Heart left ventricle (tissue), 13 donors: ENCODE measurements at regions not wholly inside any gene's neighbourhood (a gene's known extent, or its start where the extent isn't known, plus 50 kb on each side); places are given as distances from the start of the nearest gene placed in this dataset.

Experiments
- CTCF ChIP-seq, 12 donors: fragments of 200-600 bp; sonication (generic) in 4 of 12; IDR thresholded peaks; one replicate each; pipeline versions ENCODE4 v1.5.0 to v1.8.0; 2018 to 2022; ENCODE audit warnings: antibody characterized with exemption in 12 of 12, mild to moderate bottlenecking in 5 of 12
- POLR2A ChIP-seq, 2 donors: fragments of 450-650 bp; IDR thresholded peaks; one replicate each; pipeline ENCODE4 v1.6.1; 2017; ENCODE audit warnings: antibody characterized with exemption in 2 of 2, mild to moderate bottlenecking in 2 of 2, moderate library complexity in 2 of 2
- donor health status: ischemic (EF 13 %, LVEDD 7.1; RV severe dilation, severe dysfunction).
- donor health status: DM: no; HTN: yes; CAD: no.
- donor health status: DM: no; HTN: no; CAD: no.
- donor health status: ischemic (EF 25% LVEDD 6.9; RV normal size, moderate dysfunction).
- donor health status: ischemic (EF 25% LVEDD 5.7; RV mildly dilated, moderate dysfunction).
- donor health status: ischemic (EF 35%, LVEDD 5.7; RV mildly dilated, moderate dysfunction).
- donor health status: nonischemic (EF 11% LVEDD 7.7; RV severe dilation, severe dysfunction).
- donor health status: DM: yes; HTN: yes; CAD: no.
- donor health status: PGD.
- donor health status: ischemic (EF 29% LVEDD 5.4; RV normal size, mild dysfunction).
- donor health status: nonischemic (EF 23%, LVEDD 6.1; RV moderate dilation, normal function).

DNA sequence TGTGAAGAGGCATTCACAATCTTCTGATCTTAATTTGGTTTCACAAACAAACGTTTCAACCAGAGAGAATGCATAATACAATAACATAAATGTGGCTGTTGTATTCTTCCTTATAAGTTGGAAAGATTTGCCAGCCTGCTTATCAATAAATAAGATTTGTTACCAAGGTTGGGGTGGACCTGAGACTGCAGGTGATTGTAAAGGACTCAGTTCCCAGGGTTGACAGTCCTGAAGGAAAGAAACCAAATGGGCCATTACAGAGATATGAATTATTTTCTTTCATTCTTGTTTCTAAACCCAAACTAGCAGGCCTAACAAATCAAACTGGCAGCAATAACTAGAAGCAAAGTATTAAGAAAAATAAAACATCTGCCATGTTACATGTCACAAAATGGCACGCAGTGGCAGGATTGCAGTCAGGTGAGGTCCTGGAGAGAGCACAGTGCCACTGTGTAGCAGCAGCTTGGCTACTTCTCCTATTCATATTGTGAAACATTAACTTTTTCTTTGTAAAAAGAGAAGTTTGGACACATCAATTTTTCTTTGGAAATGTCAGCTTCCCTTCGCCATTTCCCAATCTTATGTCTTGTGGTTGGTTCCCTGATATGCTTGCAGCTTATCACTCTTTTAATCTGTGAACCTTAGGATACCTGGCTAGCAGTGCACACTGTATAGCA lies 133.8 kb upstream of the EMCN start:
- TF ChIP-seq CTCF (IDR thresholded peaks at IDR 0.05), result no peak
- TF ChIP-seq POLR2A (IDR thresholded peaks at IDR 0.05), result no peak
